HFFc6 (cell line): ENCODE measurements at regions not wholly inside any gene's neighbourhood (a gene's known extent, or its start where the extent isn't known, plus 50 kb on each side); places are given as distances from the start of the nearest gene placed in this dataset.

Experiments used
- DNase-seq: peaks from one replicate; pipeline ENCODE4 v3.0.0-alpha.2; 2018
- H3K27ac Mint-ChIP-seq: 2 replicates; pipeline ENCODE4 v1.8.0; 2020; ENCODE audit warnings: mild to moderate bottlenecking, mixed read lengths
- H3K27me3 Mint-ChIP-seq: 2 replicates; pipeline ENCODE4 v1.8.0; 2021; ENCODE audit warnings: mild to moderate bottlenecking, moderate library complexity, mixed read lengths; ENCODE audit not compliant: insufficient read depth
- H3K36me3 Mint-ChIP-seq: 2 replicates; pipeline ENCODE4 v1.8.0; 2021; ENCODE audit warnings: low read depth, mixed read lengths
- H3K4me1 Mint-ChIP-seq: 2 replicates; pipeline ENCODE4 v1.8.0; 2020; ENCODE audit warnings: low read depth, mixed read lengths
- H3K4me3 Mint-ChIP-seq: 2 replicates; pipeline ENCODE4 v1.8.0; 2020; ENCODE audit warnings: mild to moderate bottlenecking, moderate library complexity, mixed read lengths
- H3K9me3 Mint-ChIP-seq: 2 replicates; pipeline ENCODE4 v1.8.0; 2020; ENCODE audit warnings: mild to moderate bottlenecking, mixed read lengths
- TF ChIP-seq, protein P1 (sequence below): fragments of 200-600 bp; sonication (generic); IDR thresholded peaks from 2 replicates; pipeline ENCODE4 v1.5.0; 2021; ENCODE audit warnings: antibody characterized with exemption, mild to moderate bottlenecking

- peaks cover 3% of the 10 kb centered on the region; the same call in 1 of the 2 replicates for H3K27me3 Mint-ChIP-seq
- H3K9me3 Mint-ChIP-seq, result no peaks in the 10 kb centered on the region
- no peak overlapping the region for H3K4me3 Mint-ChIP-seq
- no peak overlapping the region for H3K27ac Mint-ChIP-seq
- peaks cover 5% of the 10 kb centered on the region; the same call in 1 of the 2 replicates for H3K4me1 Mint-ChIP-seq
- TF ChIP-seq, protein P1, sequence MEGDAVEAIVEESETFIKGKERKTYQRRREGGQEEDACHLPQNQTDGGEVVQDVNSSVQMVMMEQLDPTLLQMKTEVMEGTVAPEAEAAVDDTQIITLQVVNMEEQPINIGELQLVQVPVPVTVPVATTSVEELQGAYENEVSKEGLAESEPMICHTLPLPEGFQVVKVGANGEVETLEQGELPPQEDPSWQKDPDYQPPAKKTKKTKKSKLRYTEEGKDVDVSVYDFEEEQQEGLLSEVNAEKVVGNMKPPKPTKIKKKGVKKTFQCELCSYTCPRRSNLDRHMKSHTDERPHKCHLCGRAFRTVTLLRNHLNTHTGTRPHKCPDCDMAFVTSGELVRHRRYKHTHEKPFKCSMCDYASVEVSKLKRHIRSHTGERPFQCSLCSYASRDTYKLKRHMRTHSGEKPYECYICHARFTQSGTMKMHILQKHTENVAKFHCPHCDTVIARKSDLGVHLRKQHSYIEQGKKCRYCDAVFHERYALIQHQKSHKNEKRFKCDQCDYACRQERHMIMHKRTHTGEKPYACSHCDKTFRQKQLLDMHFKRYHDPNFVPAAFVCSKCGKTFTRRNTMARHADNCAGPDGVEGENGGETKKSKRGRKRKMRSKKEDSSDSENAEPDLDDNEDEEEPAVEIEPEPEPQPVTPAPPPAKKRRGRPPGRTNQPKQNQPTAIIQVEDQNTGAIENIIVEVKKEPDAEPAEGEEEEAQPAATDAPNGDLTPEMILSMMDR, result no peak
- no peaks in the 10 kb centered on the region for H3K36me3 Mint-ChIP-seq
- peak; percentile 22 for DNase-seq
Observed at GRCh38 chr5:179407191-179408175, 62.2 kb upstream of the ADAMTS2 start.

- Mint-ChIP-seq H3K27ac (no peak overlapping the region; the same call in 1 of the 2 replicates), H3K4me1 (peaks cover 5% of the 10 kb centered on the region; the same call in 1 of the 2 replicates), H3K36me3 (peaks cover 6% of the 10 kb centered on the region; the same call in 1 of the 2 replicates), H3K9me3 (peaks cover 9% of the 10 kb centered on the region), H3K4me3 (no peak overlapping the region), H3K27me3 (peaks cover 3% of the 10 kb centered on the region; the same call in 1 of the 2 replicates)
- TF ChIP-seq, protein P1, result no peak
- DNase-seq, result no peak
Observed at GRCh38 chr5:179406031-179406961, 61.0 kb upstream of the ADAMTS2 start.

DNA sequence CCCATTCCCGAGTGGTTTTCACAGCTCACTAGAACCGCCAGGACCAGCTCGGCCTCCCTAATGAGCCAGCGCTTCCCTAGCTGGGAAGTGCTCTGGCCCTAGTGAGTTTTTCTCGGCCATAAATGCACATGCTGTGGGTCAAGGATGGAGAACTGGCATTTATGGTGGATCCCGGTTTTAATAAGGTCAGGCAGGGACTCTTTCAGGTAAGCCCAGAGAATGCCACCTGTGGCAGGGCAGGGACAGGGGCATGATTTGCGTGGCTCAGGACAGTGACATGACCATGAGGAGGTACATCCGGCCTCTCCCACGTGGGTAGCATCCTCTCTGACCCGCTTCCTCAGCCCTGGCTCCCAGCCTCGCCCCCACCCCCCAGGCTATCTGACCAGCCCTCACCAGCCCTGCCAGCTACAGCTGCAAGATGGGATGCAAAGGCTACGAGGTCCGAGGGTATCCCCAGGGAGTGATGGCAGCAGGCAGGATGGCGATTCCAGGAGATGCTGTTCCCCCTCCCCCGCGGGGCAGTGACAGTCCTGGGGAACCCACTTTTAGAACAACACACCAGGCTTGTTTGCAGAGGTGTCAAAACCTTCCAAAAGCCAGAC is 60.3 kb upstream of the ADAMTS2 start:
- no peak for DNase-seq
- peaks cover 5% of the 10 kb centered on the region; the same call in 1 of the 2 replicates for H3K4me1 Mint-ChIP-seq
- peaks cover 17% of the 10 kb centered on the region for H3K9me3 Mint-ChIP-seq
- TF ChIP-seq, protein P1, result no peak
- H3K27ac Mint-ChIP-seq, result no peak overlapping the region
- H3K27me3 Mint-ChIP-seq, result peaks cover 3% of the 10 kb centered on the region; the same call in 1 of the 2 replicates
- H3K36me3 Mint-ChIP-seq, result peaks cover 13% of the 10 kb centered on the region
- H3K4me3 Mint-ChIP-seq, result no peak overlapping the region

DNA sequence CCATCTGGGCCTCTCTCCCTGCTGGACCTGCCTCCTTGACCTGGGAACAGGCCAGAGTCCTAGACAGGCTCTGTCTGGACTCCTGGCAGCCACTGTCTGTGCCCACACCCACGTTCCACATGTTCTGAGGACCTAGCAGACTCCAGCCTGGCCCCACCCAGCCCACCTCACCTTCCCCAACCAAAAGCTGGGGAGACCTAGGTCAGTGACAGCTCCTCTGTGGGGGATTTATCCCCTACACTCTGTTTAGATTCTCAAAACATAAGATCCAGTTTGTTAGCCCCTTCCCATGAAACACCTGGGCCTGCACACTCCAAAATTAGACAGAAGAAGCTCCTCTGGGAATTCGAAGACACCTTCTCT is 59.8 kb upstream of the ADAMTS2 start:
- Mint-ChIP-seq H3K27ac (no peak overlapping the region), H3K36me3 (peaks cover 17% of the 10 kb centered on the region), H3K9me3 (peaks cover 22% of the 10 kb centered on the region), H3K4me1 (peaks cover 5% of the 10 kb centered on the region; the same call in 1 of the 2 replicates), H3K4me3 (no peak overlapping the region), H3K27me3 (peaks cover 3% of the 10 kb centered on the region; the same call in 1 of the 2 replicates)
- no peak for DNase-seq
- TF ChIP-seq, protein P1, result no peak
